RCC 7860 (cell line): ENCODE measurements at regions not wholly inside any gene's neighbourhood (a gene's known extent, or its start where the extent isn't known, plus 50 kb on each side); places are given as distances from the start of the nearest gene placed in this dataset.
"Not testable (repeated sequence)": the region's sequence is repeated elsewhere in the genome, so short reads cannot be mapped to it uniquely, and the experiment has no call there.

ENCODE experiments used
- DNase-seq: peaks from one replicate; pipeline ENCODE4 v3.0.0-alpha.2; 2015; ENCODE audit warnings: low spot score
- FAIRE-seq: peaks from 2 replicates; lab custom pipeline; 2012; peaks lifted over from hg19 to GRCh38; lab: Jason Lieb, UNC

DNA sequence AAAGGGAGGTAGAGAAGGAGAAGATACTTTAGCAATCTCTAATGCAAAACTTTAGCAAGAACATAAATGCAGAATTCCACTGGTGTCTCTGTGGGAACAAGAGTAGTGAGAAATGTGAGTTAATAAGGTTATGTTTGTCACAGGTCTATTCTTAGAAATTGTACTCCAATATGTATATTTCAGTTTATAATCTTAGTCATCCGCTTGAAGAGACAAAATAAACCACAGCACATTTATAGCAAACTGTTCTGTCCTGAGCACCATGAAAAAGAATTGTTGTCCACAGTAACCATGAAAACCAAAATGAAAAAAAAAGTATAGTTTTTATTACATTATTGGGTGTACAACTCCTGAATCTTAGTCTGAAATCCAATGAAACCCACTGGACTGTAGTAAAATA lies 93.6 kb upstream of the TSLP start:
- DNase-seq (no peak), FAIRE-seq (no peak)

DNA sequence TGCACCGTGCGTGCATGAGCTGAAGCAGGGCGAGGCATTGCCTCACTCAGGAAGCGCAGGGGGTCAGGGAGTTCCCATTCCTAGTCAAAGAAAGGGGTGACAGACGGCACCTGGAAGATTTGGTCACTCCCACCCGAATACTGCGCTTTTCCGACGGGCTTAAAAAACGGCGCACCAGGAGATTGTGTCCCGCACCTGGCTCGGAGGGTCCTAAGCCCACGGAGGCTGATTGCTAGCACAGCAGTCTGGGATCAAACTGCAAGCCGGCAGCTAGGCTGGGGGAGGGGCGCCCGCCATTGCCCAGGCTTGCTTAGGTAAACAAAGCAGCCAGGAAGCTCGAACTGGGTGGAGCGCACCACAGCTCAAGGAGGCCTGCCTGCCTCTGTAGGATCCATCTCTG lies 85.6 kb upstream of the TSLP start:
- FAIRE-seq: not testable (repeated sequence)

DNA sequence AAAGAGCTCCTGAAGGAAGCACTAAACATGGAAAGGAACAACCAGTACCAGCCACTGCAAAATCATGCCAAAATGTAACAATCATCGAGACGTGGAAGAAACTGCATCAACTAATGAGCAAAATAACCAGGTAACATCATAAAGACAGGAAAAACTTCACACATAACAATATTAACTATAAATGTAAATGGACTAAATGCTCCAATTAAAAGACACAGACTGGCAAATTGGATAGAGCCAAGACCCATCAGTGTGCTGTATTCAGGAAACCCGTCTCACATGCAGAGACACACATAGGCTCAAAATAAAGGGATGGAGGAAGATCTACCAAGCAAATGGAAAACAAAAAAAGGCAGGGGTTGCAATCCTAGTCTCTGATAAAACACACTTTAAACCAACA lies 83.9 kb upstream of the TSLP start:
- not testable (repeated sequence) for FAIRE-seq, DNase-seq

More for the DNA sequence above, 85.6 kb upstream of the TSLP start:
- DNase-seq: not testable (repeated sequence)

DNA sequence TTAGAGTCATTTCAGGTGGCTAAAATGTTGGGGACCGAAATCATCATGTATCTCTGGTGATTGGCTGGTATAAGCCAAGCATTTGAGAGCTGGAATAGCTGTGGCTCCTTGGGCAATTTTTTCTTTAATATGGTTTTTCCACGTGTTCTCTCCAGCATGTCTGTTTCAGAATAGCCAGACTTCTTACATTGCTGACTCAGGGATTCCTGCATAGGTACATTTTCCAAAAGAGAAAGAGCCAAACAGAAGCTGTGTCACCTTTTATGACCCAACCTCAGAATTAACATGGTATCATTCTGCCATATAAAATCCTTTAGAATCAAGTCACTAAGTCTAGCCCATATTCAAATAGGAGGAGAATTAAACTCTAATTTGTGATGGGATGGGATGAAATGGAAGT lies 74.8 kb upstream of the TSLP start:
- DNase-seq (no peak), FAIRE-seq (no peak)

DNA sequence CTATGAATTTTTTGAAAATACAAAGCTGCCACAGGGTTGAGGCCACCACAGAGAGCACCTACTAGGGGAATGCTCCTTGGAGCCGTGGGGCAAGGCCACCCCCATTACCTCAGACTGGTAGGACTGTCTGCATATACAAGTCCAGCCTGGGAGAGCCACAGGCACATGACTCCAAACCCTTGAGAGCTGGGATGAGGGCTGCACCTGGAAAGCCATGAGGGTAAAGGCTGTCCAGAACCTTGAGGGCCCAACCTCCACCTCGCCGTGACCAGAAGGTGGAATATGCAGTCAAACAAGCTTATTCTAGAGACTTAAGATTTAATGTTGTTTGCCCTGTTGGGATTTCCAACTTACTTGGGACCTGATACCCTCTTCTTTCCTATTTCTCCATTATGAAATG lies 69.5 kb upstream of the TSLP start:
- FAIRE-seq (no peak), DNase-seq (no peak)

DNA sequence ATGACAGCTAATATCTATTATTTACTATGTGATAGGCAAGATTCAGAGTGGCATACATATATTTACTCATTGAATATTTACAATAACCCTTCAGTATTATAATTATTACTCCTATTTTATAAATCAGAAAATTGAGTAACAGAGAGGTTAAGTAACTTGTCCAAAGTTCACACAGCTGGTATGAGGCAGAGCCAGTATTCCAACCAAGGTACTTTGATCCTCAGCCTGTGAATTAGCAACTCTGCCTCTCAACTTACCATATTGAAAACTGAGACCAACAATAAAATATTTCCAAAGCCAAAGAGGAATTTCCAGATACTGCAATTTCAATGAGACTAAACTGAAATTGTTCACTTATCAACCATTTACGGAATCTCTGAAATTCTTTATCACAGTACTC lies 67.9 kb upstream of the TSLP start:
- DNase-seq (no peak), FAIRE-seq (no peak)

DNA sequence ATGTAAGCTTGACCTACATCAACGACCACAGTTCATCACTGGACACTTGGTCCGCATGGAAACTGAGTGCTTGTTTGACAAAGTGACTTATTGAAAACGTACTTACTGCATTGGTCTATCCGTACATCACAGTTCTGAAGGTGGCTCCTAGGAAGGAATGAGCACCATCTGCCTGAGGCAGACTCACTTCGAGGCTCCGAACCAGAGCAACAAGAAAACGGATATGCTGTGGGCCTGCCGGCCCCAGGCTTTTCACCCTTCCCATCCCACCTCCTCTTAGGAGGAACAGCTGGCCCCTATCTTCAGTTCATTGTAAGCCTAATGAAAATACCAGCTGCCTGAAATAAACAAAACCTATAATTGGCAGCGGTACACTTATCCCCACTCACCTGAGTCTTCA lies 67.2 kb upstream of the TSLP start:
- FAIRE-seq (no peak), DNase-seq (no peak)

DNA sequence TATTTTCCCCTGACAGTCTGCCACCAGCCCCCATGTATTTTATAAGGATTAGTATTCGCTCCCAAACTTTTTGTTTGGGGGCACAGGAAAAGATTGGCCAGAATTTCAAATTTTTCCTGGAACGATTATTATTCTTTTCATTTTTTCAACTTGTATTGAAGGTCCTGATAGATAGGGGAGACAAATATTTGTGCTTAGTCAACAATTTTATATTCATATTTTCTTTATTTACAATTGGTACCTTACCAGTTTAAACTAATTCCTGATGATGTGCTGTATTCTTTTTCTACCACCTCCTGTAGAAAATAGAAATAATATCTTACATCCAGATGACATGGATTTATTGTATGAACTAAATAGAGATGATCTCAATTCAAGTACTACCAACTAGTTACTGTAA lies 60.7 kb upstream of the TSLP start:
- no peak for FAIRE-seq
- no peak for DNase-seq

DNA sequence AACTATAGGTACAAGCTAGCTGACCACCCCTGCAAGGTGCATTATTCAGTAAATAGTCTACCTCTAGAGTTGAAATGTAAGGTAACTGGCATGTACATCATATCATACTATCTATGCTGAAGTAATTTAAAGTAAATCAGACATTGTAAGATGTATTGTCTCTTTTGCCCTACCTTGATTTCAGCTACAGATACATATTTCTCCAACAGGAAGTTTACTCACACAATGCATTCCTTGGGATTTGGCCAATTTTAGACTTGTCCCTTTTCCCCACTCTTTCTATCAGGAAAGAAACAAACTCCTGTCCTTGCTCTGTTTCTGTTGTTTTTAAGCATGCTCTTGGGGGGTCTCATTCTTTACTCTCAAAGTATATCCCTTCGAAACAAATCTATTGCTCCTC lies 58.5 kb upstream of the TSLP start:
- DNase-seq: no peak
- no peak for FAIRE-seq

DNA sequence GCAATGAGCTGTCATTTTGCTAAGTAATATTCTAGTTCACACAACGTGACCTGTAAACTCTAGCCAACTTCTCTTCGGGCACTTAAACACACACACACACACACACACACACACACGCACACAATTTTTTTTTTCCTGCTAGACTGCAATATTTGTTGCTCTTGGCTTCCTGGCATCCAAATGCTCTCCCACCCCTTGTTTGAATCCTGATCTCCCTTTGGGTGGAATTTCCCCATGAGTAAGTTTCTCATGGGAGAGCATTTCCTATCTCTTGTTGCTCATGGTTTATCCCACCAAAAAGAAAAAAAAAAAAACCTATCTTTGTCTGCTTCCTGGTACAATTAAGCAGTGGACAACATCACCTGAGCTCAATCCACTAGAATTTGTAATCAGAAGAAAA lies 54.7 kb upstream of the TSLP start:
- DNase-seq (no peak), FAIRE-seq (no peak)

DNA sequence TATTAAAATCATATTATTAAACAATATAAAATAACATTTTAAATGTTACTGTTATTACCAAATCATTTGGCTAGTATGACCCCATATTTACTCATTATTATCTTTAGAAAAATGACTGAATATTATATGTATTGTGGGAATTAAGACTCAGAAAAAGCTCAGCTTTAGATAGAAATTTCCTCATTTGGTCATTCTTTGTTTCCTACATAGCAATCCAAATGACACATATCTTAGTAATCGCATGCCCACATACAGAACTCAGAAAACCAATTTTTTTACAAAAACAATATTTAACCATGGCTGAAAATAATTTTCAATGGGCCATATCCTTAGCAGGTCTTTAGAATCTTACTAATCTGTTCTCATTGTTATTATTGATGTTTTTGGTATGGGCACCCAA lies 53.8 kb upstream of the TSLP start:
- DNase-seq: no peak

More for the DNA sequence above, 53.8 kb upstream of the TSLP start:
- no peak for FAIRE-seq
